ENCODE measurements at regions not wholly inside any gene's neighbourhood (a gene's known extent, or its start where the extent isn't known, plus 50 kb on each side); places are given as distances from the start of the nearest gene placed in this dataset.

DNA sequence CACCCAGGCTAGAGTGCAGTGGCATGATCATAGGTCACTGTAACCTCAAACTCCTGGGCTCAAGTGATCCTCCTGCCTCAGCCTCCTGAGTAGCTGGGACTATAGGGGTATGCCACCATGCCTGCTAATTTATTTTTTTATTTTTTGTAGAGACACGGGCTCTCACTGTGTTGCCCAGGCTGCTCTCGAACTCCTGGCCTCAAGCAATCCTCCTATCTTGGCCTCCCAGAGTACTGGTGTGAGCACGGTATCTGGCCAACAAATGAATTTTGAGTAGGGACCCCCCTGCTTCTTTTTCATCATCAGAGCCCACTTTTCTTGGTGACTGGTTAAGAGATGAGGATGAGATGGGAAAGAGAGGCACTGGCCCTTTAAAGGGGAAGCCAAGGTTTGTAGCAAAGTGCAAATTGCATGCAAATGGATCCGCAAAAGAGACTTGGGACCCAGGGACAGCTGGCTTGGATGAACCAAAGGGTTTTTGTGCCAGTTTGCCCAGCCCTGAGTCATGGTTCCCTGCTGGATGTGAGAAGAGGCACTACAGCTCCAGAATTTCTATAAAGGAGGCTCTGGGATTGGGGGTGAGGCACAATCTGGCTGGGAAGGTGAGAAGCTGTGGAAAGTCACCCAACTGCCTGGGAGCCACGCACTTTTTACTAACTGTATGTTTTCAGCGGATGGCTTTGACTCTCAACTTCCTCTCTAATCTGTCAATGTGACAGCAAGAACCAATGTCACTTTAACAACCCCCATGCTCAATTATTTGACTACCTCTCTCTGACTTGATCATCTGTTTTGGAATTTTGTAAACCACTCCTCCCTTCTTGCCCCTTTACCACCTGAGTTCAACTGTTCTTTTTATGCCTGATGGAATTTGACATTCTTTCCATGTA, 58.7 kb upstream of the RNF24 start:
- TF ChIP-seq POLR2A (IDR thresholded peaks at IDR 0.05; ENCODE audit: low read depth, low read length) (no peak), MXI1 (IDR thresholded peaks at IDR 0.05; ENCODE audit: borderline replicate concordance, low read depth, low read length) (no peak)
- TF ChIP-seq, protein P1, sequence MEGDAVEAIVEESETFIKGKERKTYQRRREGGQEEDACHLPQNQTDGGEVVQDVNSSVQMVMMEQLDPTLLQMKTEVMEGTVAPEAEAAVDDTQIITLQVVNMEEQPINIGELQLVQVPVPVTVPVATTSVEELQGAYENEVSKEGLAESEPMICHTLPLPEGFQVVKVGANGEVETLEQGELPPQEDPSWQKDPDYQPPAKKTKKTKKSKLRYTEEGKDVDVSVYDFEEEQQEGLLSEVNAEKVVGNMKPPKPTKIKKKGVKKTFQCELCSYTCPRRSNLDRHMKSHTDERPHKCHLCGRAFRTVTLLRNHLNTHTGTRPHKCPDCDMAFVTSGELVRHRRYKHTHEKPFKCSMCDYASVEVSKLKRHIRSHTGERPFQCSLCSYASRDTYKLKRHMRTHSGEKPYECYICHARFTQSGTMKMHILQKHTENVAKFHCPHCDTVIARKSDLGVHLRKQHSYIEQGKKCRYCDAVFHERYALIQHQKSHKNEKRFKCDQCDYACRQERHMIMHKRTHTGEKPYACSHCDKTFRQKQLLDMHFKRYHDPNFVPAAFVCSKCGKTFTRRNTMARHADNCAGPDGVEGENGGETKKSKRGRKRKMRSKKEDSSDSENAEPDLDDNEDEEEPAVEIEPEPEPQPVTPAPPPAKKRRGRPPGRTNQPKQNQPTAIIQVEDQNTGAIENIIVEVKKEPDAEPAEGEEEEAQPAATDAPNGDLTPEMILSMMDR (conservative IDR thresholded peaks at IDR 0.05; ENCODE audit: low read depth, low read length) = no peak
